ENCODE measurements at regions not wholly inside any gene's neighbourhood (a gene's known extent, or its start where the extent isn't known, plus 50 kb on each side); places are given as distances from the start of the nearest gene placed in this dataset.
A peak's percentile ranks its signal among the peaks of the same experiment; 100 is the strongest.

GRCh38 chr2:100752628-100753333 is 67.2 kb upstream of the NPAS2 start:
- no peak for TF ChIP-seq CTCF (IDR thresholded peaks at IDR 0.05; ENCODE audit: low read depth, low read length, missing input control)
- TF ChIP-seq, protein P1, sequence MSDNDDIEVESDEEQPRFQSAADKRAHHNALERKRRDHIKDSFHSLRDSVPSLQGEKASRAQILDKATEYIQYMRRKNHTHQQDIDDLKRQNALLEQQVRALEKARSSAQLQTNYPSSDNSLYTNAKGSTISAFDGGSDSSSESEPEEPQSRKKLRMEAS (IDR thresholded peaks at IDR 0.05) = no peak
- TF ChIP-seq YY1 (IDR thresholded peaks at IDR 0.05) = no peak
- TF ChIP-seq, protein P2, sequence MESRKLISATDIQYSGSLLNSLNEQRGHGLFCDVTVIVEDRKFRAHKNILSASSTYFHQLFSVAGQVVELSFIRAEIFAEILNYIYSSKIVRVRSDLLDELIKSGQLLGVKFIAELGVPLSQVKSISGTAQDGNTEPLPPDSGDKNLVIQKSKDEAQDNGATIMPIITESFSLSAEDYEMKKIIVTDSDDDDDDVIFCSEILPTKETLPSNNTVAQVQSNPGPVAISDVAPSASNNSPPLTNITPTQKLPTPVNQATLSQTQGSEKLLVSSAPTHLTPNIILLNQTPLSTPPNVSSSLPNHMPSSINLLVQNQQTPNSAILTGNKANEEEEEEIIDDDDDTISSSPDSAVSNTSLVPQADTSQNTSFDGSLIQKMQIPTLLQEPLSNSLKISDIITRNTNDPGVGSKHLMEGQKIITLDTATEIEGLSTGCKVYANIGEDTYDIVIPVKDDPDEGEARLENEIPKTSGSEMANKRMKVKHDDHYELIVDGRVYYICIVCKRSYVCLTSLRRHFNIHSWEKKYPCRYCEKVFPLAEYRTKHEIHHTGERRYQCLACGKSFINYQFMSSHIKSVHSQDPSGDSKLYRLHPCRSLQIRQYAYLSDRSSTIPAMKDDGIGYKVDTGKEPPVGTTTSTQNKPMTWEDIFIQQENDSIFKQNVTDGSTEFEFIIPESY (IDR thresholded peaks at IDR 0.05) = no peak
- TF ChIP-seq SP1 (IDR thresholded peaks at IDR 0.05) = no peak
- TF ChIP-seq, protein P3, sequence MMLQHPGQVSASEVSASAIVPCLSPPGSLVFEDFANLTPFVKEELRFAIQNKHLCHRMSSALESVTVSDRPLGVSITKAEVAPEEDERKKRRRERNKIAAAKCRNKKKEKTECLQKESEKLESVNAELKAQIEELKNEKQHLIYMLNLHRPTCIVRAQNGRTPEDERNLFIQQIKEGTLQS (IDR thresholded peaks at IDR 0.05) = no peak
- no peak for TF ChIP-seq GABPA (IDR thresholded peaks at IDR 0.05 in 1 of 2, conservative IDR thresholded peaks at IDR 0.05 in 1 of 2)
- no peak for TF ChIP-seq TAF1 (conservative IDR thresholded peaks at IDR 0.05)
- no peak for TF ChIP-seq FOXA2 (IDR thresholded peaks at IDR 0.05)
- TF ChIP-seq JUND (IDR thresholded peaks at IDR 0.05) = peak in 1 of 2 donors; percentile 75
